Testis (tissue), 2 donors: ENCODE measurements at regions not wholly inside any gene's neighbourhood (a gene's known extent, or its start where the extent isn't known, plus 50 kb on each side); places are given as distances from the start of the nearest gene placed in this dataset.

Experiments
- POLR2A ChIP-seq: fragments of 450-650 bp; IDR thresholded peaks from one replicate; pipeline ENCODE4 v1.6.1; 2017; ENCODE audit warnings: antibody characterized with exemption, mild to moderate bottlenecking, moderate library complexity
- TF ChIP-seq, protein P1 (sequence below), 3 experiments: fragments of 450-650 bp in 2 of 3; fragments of 200-600 bp in 1 of 3; sonication (generic) in 1 of 3; IDR thresholded peaks; one replicate each; pipeline ENCODE4 v1.5.1; 2016 to 2019; ENCODE audit warnings: antibody characterized with exemption in 3 of 3, mild to moderate bottlenecking in 2 of 3, moderate library complexity in 1 of 3

DNA sequence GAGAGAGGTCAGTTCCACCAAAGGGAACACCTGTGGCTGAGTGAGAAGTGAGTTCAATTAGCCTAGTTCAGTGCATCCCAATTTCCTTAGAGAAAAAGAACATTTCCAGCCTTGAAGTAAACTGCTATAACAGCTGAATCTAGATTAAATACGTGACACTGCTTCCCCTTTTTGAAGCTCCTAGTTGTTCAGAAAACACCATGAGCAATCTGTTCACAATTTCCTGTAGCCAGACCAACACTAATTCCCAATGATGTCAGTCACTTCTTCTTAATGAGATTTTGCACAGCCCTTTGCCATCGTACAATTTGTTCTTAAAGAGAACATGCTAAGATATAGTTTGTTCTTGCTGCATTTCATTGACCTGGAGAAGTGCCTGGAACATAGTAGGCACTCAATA lies 144.6 kb upstream of the EDNRA start:
- no peak for TF ChIP-seq POLR2A
- TF ChIP-seq, protein P1, sequence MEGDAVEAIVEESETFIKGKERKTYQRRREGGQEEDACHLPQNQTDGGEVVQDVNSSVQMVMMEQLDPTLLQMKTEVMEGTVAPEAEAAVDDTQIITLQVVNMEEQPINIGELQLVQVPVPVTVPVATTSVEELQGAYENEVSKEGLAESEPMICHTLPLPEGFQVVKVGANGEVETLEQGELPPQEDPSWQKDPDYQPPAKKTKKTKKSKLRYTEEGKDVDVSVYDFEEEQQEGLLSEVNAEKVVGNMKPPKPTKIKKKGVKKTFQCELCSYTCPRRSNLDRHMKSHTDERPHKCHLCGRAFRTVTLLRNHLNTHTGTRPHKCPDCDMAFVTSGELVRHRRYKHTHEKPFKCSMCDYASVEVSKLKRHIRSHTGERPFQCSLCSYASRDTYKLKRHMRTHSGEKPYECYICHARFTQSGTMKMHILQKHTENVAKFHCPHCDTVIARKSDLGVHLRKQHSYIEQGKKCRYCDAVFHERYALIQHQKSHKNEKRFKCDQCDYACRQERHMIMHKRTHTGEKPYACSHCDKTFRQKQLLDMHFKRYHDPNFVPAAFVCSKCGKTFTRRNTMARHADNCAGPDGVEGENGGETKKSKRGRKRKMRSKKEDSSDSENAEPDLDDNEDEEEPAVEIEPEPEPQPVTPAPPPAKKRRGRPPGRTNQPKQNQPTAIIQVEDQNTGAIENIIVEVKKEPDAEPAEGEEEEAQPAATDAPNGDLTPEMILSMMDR (IDR thresholded peaks at IDR 0.05): no peak
